Adrenal gland (tissue), 5 donors: ENCODE measurements at regions not wholly inside any gene's neighbourhood (a gene's known extent, or its start where the extent isn't known, plus 50 kb on each side); places are given as distances from the start of the nearest gene placed in this dataset.

ENCODE experiments used
- POLR2A ChIP-seq, 2 donors: fragments of 450-650 bp; IDR thresholded peaks; one replicate each; pipeline ENCODE4 v1.6.1; 2017; ENCODE audit warnings: antibody characterized with exemption in 2 of 2, mild to moderate bottlenecking in 2 of 2, moderate library complexity in 1 of 2
- TF ChIP-seq, protein P1 (sequence below), 6 experiments: fragments of 450-650 bp in 4 of 6; fragments of 200-600 bp in 2 of 6; sonication (generic) in 1 of 6; IDR thresholded peaks; 1 replicate in 5 of 6; 2 replicates in 1 of 6; pipeline versions ENCODE4 v1.5.1 to v1.8.0; 2016 to 2021; ENCODE audit warnings: antibody characterized with exemption in 6 of 6, mild to moderate bottlenecking in 2 of 6, moderate library complexity in 1 of 6
- donor health status: DM: no; HTN: no; CAD: no.

DNA sequence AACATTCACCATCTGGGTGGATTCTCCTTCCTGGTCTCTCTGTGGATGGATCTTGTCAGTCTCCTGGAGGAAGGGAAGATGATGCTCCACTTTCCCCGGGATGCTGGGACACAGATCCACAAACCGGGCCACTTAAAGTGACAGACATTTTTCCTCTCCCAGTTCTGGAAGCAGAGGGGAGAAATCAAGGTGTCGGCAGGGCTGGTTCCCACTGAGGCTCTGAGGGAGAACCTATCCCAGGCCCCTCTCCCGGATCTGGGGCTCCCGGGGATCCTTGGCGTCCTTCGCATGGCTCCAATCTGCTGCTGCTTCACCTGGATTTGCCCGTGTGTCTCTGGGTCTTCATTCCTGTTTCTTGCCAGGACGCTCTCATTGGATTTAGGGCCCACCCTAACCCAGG, 263.1 kb upstream of the TNRC6C start:
- TF ChIP-seq POLR2A (IDR thresholded peaks at IDR 0.05) = no peak
- TF ChIP-seq, protein P1, sequence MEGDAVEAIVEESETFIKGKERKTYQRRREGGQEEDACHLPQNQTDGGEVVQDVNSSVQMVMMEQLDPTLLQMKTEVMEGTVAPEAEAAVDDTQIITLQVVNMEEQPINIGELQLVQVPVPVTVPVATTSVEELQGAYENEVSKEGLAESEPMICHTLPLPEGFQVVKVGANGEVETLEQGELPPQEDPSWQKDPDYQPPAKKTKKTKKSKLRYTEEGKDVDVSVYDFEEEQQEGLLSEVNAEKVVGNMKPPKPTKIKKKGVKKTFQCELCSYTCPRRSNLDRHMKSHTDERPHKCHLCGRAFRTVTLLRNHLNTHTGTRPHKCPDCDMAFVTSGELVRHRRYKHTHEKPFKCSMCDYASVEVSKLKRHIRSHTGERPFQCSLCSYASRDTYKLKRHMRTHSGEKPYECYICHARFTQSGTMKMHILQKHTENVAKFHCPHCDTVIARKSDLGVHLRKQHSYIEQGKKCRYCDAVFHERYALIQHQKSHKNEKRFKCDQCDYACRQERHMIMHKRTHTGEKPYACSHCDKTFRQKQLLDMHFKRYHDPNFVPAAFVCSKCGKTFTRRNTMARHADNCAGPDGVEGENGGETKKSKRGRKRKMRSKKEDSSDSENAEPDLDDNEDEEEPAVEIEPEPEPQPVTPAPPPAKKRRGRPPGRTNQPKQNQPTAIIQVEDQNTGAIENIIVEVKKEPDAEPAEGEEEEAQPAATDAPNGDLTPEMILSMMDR (IDR thresholded peaks at IDR 0.05) = no peak
